ENCODE measurements at regions not wholly inside any gene's neighbourhood (a gene's known extent, or its start where the extent isn't known, plus 50 kb on each side); places are given as distances from the start of the nearest gene placed in this dataset.
"Not testable (repeated sequence)": the region's sequence is repeated elsewhere in the genome, so short reads cannot be mapped to it uniquely, and the experiment has no call there.

GRCh38 chr5:74393943-74394342 lies 246.6 kb downstream of the ENC1 start:
- no peaks in the 10 kb centered on the region for H3K36me3 Mint-ChIP-seq (ENCODE audit: low read depth)
- intact Hi-C loops (cut with micrococcal nuclease), result loop anchor here (10.0 kb wide), 1 partner anchor 251 kb away; the partner anchor contains the start of gene ENC1
- H3K27ac Mint-ChIP-seq, result no peak overlapping the region
- H3K9me3 Mint-ChIP-seq, result no peaks in the 10 kb centered on the region
- DNase-seq (ENCODE audit: low spot score), result no peak
- peaks cover 7% of the 10 kb centered on the region for H3K4me1 Mint-ChIP-seq (ENCODE audit: low read depth)
- peaks cover 3% of the 10 kb centered on the region for H3K27me3 Mint-ChIP-seq (ENCODE audit: insufficient read depth)
- H3K4me3 Mint-ChIP-seq, result no peak overlapping the region

DNA sequence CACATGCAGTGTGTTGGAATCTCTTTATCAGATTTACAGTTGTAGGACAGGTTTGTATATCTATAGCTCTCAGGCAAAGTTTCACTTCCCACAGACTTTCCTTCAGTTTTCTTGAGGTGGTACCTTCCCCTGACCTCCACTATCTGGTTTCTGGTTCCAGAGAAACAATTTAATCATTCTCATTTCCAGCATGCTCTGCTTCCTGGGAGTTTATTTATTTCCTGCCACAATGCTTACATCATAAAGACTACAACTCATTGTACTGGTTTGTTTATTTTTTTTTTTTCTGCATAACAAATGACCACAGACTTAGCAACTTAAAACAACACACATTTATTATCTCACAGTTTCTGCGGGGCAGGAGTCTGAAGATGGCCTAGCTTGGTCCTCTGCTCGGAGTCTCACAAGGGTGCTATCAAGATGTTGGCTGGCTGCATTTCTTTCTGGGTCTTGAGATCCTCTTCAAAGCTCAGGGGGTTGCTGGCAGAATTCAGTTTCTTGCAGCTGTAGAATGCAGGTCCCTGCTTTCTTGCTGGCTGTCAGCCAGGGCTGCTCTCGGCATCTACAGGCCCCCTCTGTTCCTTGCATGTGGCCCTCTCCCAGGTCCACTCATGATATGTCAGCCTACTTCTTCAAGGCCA lies 247.7 kb downstream of the ENC1 start:
- H3K36me3 Mint-ChIP-seq (ENCODE audit: low read depth), result no peaks in the 10 kb centered on the region
- H3K4me1 Mint-ChIP-seq (ENCODE audit: low read depth), result peaks cover 7% of the 10 kb centered on the region
- no peak overlapping the region for H3K27ac Mint-ChIP-seq
- H3K4me3 Mint-ChIP-seq, result no peak overlapping the region
- no peak for DNase-seq (ENCODE audit: low spot score)
- H3K27me3 Mint-ChIP-seq (ENCODE audit: insufficient read depth), result peaks cover 3% of the 10 kb centered on the region
- no peaks in the 10 kb centered on the region for H3K9me3 Mint-ChIP-seq
- intact Hi-C loops (cut with micrococcal nuclease), result loop anchor here (10.0 kb wide), 1 partner anchor 252 kb away; the partner anchor contains the start of gene ENC1

DNA sequence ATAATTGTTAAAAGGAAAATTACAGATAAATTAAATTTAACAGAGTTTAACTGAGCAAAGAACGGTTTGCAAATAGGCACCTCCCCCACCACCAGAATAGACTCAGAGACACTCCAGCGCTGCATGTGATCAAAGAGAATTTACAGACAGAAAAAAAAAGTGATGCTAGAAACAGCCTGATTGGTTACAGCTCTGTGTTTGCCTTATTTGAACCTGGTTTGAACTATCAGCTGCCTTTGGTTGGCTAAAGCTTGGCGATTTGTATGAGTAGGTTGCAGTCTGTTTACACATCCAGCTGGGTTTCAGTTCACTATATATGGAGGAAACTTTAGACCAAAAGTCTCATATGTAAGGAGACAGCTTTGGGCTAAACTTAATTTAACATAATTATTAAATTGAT lies 249.1 kb downstream of the ENC1 start:
- no peaks in the 10 kb centered on the region for H3K9me3 Mint-ChIP-seq
- no peak overlapping the region for H3K27ac Mint-ChIP-seq
- peaks cover 7% of the 10 kb centered on the region for H3K4me1 Mint-ChIP-seq (ENCODE audit: low read depth)
- no peak overlapping the region for H3K4me3 Mint-ChIP-seq
- intact Hi-C loops (cut with micrococcal nuclease), result loop anchor here (10.0 kb wide), 1 partner anchor 253 kb away; the partner anchor contains the start of gene ENC1
- DNase-seq (ENCODE audit: low spot score), result no peak
- peaks cover 3% of the 10 kb centered on the region for H3K27me3 Mint-ChIP-seq (ENCODE audit: insufficient read depth)
- H3K36me3 Mint-ChIP-seq (ENCODE audit: low read depth), result no peaks in the 10 kb centered on the region

- Mint-ChIP-seq H3K9me3 (no peaks in the 10 kb centered on the region), H3K27me3 (ENCODE audit: insufficient read depth) (peaks cover 3% of the 10 kb centered on the region), H3K4me1 (ENCODE audit: low read depth) (peaks cover 7% of the 10 kb centered on the region), H3K27ac (no peak overlapping the region), H3K4me3 (no peak overlapping the region), H3K36me3 (ENCODE audit: low read depth) (no peaks in the 10 kb centered on the region)
- DNase-seq (ENCODE audit: low spot score), result no peak
- intact Hi-C loops (cut with micrococcal nuclease), result loop anchor here (10.0 kb wide), 1 partner anchor 254 kb away; the partner anchor contains the start of gene ENC1
Observed at GRCh38 chr5:74390822-74391221, 249.7 kb downstream of the ENC1 start.

DNA sequence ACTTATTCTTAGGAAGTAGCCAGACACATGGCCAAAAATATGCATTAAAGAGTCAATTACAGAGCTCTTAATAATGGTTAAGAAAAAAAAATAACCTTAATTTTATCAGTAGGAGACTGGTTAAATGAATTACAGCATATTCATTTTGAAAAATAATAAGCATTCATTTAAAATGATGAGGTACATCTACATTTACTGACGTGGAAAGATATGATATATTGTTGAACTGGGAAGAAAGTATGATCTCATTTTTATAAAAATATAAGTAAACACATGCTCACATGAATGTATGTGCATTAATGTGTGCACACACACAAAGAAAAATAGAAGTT lies 250.3 kb downstream of the ENC1 start:
- no peak for DNase-seq (ENCODE audit: low spot score)
- H3K27me3 Mint-ChIP-seq (ENCODE audit: insufficient read depth), result peaks cover 5% of the 10 kb centered on the region
- no peaks in the 10 kb centered on the region for H3K9me3 Mint-ChIP-seq
- H3K4me3 Mint-ChIP-seq, result no peak overlapping the region
- no peaks in the 10 kb centered on the region for H3K36me3 Mint-ChIP-seq (ENCODE audit: low read depth)
- intact Hi-C loops (cut with micrococcal nuclease), result loop anchor here (10.0 kb wide), 1 partner anchor 255 kb away; the partner anchor contains the start of gene ENC1
- no peak overlapping the region for H3K27ac Mint-ChIP-seq
- peaks cover 7% of the 10 kb centered on the region for H3K4me1 Mint-ChIP-seq (ENCODE audit: low read depth)

DNA sequence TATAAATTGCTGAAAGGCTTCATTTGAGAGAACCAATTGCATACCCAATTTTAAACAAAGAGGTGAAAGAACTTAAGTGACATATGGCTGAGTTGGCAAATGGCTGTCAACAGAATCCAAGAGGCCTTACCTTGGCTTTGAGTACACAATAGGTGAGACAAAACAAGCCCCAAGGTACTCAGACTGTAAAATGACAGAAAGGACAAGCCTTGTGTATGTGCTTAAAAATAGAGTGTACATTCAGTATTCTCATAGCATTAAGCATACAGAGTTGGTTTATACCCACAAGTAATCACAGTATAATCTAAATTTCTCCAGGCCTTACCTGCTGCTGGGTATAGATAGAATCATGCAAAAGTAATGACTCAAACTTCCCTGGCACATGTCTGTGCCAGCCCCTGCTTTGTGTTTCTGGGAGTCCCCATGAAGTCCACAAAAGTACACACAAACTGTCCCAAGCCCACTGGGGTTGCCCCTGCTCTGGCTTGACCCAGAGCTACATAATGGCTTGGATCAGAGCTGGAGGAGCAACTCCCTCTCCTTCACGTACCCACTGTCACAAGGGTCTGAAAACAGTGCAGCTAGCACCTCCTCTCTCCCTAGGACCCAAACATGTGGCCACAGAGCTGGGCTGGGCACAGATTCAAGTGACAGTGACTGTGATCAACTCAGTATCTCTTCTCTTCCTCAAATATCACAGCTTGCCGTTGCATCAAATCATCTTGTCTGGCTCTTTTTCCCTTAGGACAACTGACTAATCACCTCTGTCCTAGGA lies 250.8 kb downstream of the ENC1 start:
- Mint-ChIP-seq H3K36me3 (ENCODE audit: low read depth) (no peaks in the 10 kb centered on the region), H3K27ac (no peak overlapping the region), H3K9me3 (no peaks in the 10 kb centered on the region), H3K27me3 (ENCODE audit: insufficient read depth) (peaks cover 5% of the 10 kb centered on the region), H3K4me1 (ENCODE audit: low read depth) (peaks cover 7% of the 10 kb centered on the region), H3K4me3 (no peak overlapping the region)
- no peak for DNase-seq (ENCODE audit: low spot score)
- intact Hi-C loops (cut with micrococcal nuclease), result loop anchor here (10.0 kb wide), 1 partner anchor 255 kb away; the partner anchor contains the start of gene ENC1

GRCh38 chr5:74388411-74388810 lies 252.1 kb downstream of the ENC1 start:
- H3K27me3 Mint-ChIP-seq (ENCODE audit: insufficient read depth); H3K9me3 Mint-ChIP-seq; H3K4me3 Mint-ChIP-seq; H3K36me3 Mint-ChIP-seq (ENCODE audit: low read depth); H3K4me1 Mint-ChIP-seq (ENCODE audit: low read depth); H3K27ac Mint-ChIP-seq; DNase-seq (ENCODE audit: low spot score); intact Hi-C loops (cut with micrococcal nuclease): not testable (repeated sequence)

DNA sequence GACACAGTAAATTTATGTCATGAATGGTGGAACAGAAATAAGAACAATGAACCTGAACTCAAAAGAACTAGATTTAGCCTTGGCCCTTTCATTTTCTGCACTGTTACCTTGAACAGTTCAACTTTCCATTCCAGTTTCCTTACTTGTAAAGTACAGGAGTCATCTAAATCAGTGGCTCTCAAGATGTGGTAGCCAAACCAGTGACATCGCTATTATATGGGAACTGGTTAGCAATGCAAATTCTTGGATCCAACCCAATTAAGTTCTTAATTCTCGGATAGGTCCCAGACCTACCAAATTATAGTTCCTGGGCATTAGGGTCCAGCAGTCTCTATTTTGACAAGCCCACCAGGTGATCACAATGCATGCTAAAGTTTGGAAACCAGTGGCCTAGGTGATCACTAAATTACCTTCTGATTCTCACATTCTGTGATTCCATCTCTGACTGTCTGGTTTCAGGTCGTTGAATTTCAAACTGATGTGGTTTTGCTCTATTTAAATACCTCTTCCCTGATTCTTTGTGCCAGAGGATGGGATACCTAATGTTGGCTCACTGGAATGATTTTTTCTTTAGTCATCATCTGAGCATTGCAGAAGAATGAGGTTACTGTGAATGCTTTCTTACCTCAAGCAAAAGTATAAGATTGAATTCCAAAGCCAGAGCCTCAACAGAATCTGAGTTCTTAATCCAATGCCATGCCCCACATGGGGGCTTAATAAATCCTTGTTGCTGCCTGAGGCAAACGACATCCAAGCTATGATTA lies 253.8 kb downstream of the ENC1 start:
- intact Hi-C loops (cut with micrococcal nuclease), result no loop called here
- H3K9me3 Mint-ChIP-seq, result no peaks in the 10 kb centered on the region
- DNase-seq (ENCODE audit: low spot score), result no peak
- H3K36me3 Mint-ChIP-seq (ENCODE audit: low read depth), result no peaks in the 10 kb centered on the region
- no peak overlapping the region for H3K27ac Mint-ChIP-seq
- no peak overlapping the region for H3K4me3 Mint-ChIP-seq
- H3K27me3 Mint-ChIP-seq (ENCODE audit: insufficient read depth), result peaks cover 5% of the 10 kb centered on the region
- no peaks in the 10 kb centered on the region for H3K4me1 Mint-ChIP-seq (ENCODE audit: low read depth)

DNA sequence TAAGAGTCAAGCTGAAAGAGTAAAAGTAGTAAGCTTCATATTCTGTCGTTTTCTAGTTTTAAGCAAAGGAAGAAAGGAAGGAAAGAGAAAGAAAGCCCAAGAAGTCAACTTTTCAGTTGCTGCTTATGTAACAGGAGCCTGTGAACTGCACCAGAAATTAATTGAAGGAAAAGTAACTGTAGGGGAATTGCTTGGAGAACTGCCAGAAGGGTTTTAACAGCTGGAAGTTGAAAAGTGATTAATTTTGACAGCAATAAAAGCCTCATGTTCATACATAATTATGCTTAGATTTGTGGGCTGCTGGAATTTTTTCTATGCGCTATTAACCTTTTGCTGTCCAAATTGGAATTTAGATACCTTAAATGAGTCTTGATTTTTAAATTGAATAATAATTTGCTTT lies 255.7 kb downstream of the ENC1 start:
- H3K4me1 Mint-ChIP-seq (ENCODE audit: low read depth), result no peaks in the 10 kb centered on the region
- no peak for DNase-seq (ENCODE audit: low spot score)
- no peaks in the 10 kb centered on the region for H3K36me3 Mint-ChIP-seq (ENCODE audit: low read depth)
- intact Hi-C loops (cut with micrococcal nuclease), result no loop called here
- no peak overlapping the region for H3K27ac Mint-ChIP-seq
- peaks cover 5% of the 10 kb centered on the region for H3K27me3 Mint-ChIP-seq (ENCODE audit: insufficient read depth)
- no peak overlapping the region for H3K4me3 Mint-ChIP-seq
- H3K9me3 Mint-ChIP-seq, result no peaks in the 10 kb centered on the region

DNA sequence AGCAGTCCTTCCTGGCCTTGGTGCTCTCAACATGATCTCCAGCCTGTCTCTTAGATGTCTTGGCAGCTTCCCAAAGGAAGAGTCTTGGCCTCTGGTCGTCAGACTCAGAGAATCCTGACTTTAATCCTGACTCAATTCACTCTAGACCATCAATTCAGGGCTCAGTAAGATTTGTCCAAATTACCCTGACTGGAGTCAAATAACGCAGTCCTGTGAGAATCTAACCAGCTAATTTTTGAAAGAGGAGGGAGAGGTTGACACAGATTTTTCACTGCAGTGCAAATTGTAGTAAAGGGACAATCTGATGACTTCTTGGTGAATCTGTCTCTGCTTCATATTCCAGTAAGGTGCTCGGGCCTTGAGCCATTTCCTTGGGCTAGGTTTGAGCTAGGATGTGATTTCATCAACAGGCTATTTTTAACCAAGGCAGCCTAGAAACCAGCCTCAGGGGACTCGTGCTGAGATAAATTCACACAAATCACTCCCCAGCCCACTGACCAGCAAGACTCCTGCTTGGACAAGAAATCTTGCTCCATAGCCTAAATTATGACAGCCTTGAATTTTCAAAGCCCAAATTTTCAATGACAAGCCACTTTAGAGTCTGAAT lies 257.4 kb downstream of the ENC1 start:
- no peak for DNase-seq (ENCODE audit: low spot score)
- intact Hi-C loops (cut with micrococcal nuclease), result no loop called here
- H3K4me1 Mint-ChIP-seq (ENCODE audit: low read depth), result no peaks in the 10 kb centered on the region
- H3K36me3 Mint-ChIP-seq (ENCODE audit: low read depth), result no peaks in the 10 kb centered on the region
- no peak overlapping the region for H3K4me3 Mint-ChIP-seq
- no peak overlapping the region for H3K27ac Mint-ChIP-seq
- H3K27me3 Mint-ChIP-seq (ENCODE audit: insufficient read depth), result peaks cover 5% of the 10 kb centered on the region
- no peaks in the 10 kb centered on the region for H3K9me3 Mint-ChIP-seq

- intact Hi-C loops (cut with micrococcal nuclease), result no loop called here
- Mint-ChIP-seq H3K27ac (no peak overlapping the region), H3K9me3 (no peaks in the 10 kb centered on the region), H3K4me1 (ENCODE audit: low read depth) (no peaks in the 10 kb centered on the region), H3K36me3 (ENCODE audit: low read depth) (no peaks in the 10 kb centered on the region), H3K27me3 (ENCODE audit: insufficient read depth) (peaks cover 10% of the 10 kb centered on the region), H3K4me3 (no peak overlapping the region)
- DNase-seq (ENCODE audit: low spot score), result no peak
Observed at GRCh38 chr5:74382123-74382855, 258.2 kb downstream of the ENC1 start.

DNA sequence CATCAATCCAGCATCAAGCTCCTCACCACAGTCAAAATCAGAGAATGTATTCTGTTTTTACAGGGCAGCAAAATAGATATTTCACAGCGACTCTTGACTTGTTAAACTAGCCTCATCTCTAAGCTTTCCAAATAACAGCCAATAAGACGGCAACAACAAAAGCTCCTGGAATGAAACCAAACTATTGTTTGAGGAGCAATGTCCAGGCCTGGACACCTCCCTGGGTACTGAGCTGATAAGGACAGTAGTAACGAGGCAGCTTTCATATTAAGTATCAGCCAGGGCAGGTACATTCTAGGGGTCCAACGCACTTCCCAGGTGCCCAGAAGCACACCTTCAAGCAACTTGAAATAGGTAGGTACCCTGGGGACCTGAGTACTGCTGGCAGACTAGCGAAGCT lies 260.3 kb downstream of the ENC1 start:
- H3K4me1 Mint-ChIP-seq (ENCODE audit: low read depth), result no peaks in the 10 kb centered on the region
- H3K27ac Mint-ChIP-seq, result no peak overlapping the region
- DNase-seq (ENCODE audit: low spot score), result no peak
- H3K9me3 Mint-ChIP-seq, result no peaks in the 10 kb centered on the region
- H3K27me3 Mint-ChIP-seq (ENCODE audit: insufficient read depth), result peaks cover 12% of the 10 kb centered on the region
- intact Hi-C loops (cut with micrococcal nuclease), result no loop called here
- H3K36me3 Mint-ChIP-seq (ENCODE audit: low read depth), result no peaks in the 10 kb centered on the region
- no peak overlapping the region for H3K4me3 Mint-ChIP-seq

Data from activated T-helper 1 cell treated with anti-CD3 and anti-CD28 coated beads, Interleukin-12 subunit alpha, Interleukin-12 subunit beta, Interleukin-2, Interleukin-4 antibody, amounts not matched to agents 30 ng/mL and 10 ng/mL and 1 ng/mL, durations not matched to agents 14 hours and 24 hours and 36 hours (primary cell).